AG10803 (cell line): ENCODE measurements at regions not wholly inside any gene's neighbourhood (a gene's known extent, or its start where the extent isn't known, plus 50 kb on each side); places are given as distances from the start of the nearest gene placed in this dataset.

ENCODE experiments used
- DNase-seq: peaks from one replicate; pipeline ENCODE4 v3.0.0; 2010; ENCODE audit warnings: low read depth
- H3K4me3 ChIP-seq: 2 replicates; pipeline ENCODE4 v1.5.1; 2011; ENCODE audit warnings: mild to moderate bottlenecking, low read length, control low read depth
- TF ChIP-seq, protein P1 (sequence below): conservative IDR thresholded peaks from 2 replicates; pipeline ENCODE4 v1.5.1; 2011; ENCODE audit warnings: mild to moderate bottlenecking, low read length, control low read depth, inconsistent platforms

DNA sequence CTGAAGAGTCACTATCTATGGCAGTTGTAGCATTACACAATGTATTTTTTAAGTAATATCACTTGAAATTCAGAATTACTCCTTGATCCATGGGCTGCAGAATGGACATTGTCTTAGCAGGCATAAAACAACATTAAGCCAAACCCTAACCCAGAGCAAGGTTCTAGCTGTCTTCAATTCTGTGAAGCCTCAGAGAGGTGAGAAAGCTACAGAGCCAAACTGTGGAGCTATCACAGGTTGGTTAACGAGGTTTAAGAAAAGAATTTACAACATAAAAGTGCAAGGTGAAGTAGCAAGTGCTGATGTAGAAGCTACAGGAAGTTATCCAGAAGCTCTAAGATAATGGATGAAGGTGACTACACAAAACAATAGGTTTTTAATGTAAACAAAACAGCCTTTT, 582.7 kb upstream of the POT1 start:
- TF ChIP-seq, protein P1, sequence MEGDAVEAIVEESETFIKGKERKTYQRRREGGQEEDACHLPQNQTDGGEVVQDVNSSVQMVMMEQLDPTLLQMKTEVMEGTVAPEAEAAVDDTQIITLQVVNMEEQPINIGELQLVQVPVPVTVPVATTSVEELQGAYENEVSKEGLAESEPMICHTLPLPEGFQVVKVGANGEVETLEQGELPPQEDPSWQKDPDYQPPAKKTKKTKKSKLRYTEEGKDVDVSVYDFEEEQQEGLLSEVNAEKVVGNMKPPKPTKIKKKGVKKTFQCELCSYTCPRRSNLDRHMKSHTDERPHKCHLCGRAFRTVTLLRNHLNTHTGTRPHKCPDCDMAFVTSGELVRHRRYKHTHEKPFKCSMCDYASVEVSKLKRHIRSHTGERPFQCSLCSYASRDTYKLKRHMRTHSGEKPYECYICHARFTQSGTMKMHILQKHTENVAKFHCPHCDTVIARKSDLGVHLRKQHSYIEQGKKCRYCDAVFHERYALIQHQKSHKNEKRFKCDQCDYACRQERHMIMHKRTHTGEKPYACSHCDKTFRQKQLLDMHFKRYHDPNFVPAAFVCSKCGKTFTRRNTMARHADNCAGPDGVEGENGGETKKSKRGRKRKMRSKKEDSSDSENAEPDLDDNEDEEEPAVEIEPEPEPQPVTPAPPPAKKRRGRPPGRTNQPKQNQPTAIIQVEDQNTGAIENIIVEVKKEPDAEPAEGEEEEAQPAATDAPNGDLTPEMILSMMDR = no peak
- DNase-seq = no peak
- H3K4me3 ChIP-seq = no peak overlapping the region

DNA sequence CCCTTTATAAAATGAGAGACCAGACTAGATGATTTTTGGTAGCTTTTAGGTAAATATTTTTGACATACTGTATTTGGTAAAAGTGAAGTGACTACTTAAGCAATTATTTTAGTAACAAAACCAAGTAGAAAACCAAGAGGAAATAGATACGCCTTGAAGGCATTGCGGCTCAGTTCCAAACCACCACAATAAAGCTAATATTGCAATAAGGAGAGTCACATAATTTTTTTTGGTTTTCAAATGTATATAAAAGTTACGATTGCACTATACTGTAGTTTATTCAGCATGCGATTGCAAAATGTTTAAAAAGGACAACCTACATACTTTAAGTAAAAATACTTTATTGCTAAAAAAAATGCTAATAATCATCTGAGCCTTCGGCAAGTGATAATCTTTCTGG, 581.7 kb upstream of the POT1 start:
- no peak overlapping the region for H3K4me3 ChIP-seq
- TF ChIP-seq, protein P1 = no peak
- DNase-seq = no peak

DNA sequence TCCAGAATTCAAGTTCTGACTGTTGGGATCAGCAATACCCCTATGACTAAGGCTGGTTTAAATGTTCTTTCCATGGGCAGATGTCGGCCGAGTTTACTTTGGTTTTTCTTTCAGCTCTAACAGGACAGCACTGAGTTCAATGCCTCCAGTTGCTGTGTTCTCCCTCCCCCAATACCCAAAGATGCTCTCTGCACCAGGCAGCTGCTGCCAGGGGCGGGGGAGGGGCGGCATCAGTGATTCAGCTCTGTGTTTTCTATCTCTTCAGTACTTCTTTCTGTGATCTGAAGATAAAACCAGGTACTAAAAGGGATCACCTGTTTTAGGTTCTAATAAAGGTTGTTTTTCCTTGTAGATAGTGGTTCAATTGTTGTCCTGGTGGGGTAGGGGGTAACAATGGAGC, 576.7 kb upstream of the POT1 start:
- DNase-seq = no peak
- H3K4me3 ChIP-seq = no peak overlapping the region
- TF ChIP-seq, protein P1 = no peak

DNA sequence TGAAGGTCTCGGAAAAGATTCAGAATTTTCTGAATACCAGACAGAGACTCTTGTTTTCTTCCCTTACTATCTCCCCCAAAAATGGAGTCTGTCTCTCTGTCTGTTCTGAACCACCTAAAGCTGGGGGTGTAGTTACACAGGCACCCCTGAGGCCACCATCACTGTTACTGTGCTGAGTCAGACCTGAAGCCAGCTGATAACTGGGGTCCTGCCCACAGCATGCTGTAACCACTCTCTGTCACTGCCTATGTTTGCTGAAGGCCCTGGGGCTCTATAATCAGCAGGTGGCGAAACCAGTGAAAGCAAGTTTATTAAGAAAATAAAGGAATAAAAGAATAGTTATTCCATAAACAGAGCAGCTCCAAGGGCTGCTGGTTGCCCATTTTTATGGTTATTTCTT, 575.2 kb upstream of the POT1 start:
- H3K4me3 ChIP-seq = no peak overlapping the region
- TF ChIP-seq, protein P1 = no peak
- no peak for DNase-seq

DNA sequence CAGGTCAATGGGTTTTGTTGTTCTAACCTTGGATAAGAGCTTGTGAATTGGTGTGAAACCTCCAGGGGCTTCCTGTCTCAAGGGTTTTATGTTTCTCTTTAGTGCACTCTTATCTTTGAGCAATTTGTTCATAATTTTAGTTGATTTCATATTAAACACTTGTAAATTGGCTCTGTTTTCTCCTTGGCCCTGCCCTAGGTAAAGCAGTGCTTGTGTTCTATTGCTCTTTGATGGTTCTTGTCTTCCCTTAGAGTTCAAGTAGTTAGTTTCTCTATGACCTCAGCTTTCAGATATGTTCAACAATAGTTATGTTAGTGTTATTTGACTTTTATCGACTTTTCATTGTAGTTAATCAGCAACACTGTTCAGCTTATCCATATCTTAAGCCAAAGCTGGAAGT, 566.4 kb upstream of the POT1 start:
- TF ChIP-seq, protein P1 = no peak
- no peak for DNase-seq
- no peak overlapping the region for H3K4me3 ChIP-seq

DNA sequence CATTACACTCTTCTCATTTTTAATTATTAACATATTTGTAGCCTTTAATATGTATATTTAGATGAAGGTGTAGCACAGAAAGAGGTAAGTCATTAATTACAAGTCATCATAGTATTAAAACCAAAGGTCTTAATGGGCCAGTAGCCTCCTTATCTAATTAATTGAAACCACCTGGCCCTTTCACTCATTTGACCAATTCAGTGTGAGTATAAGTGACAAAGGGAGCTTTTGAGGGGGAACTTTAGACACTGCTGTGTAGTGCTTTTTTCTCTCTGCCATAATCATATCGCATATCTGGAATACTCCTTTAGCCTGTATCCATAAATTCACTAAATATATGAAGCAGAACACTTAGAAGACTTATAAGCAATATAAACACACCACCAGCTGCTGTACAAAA, 562.9 kb upstream of the POT1 start:
- TF ChIP-seq, protein P1 = no peak
- H3K4me3 ChIP-seq = no peak overlapping the region
- no peak for DNase-seq

DNA sequence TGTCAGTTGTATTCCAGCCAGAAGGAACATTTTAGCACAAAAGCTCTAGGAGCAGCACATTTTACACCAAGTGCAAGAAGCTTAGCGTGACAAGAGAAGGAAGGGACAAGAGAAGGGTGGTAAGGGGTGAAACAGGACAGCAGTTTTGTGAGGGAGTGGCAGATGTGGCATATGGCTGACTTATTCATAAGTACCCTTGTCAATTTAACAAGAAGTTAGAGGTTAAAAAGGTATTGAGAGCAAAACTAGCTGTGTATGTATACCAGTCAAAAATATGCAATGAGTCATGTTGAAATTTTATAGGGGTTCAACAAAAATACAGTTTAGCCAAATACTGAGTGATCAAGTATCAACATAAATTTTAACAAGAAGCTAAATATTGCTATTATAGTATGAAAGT, 561.5 kb upstream of the POT1 start:
- no peak for DNase-seq
- H3K4me3 ChIP-seq = no peak overlapping the region
- TF ChIP-seq, protein P1 = no peak
